T-helper 2 cell treated with Interferon-gamma antibody and Interleukin-4, amounts not matched to agents 100 ng/mL and 5 ng/mL, for 36 hours (primary cell): ENCODE measurements at regions not wholly inside any gene's neighbourhood (a gene's known extent, or its start where the extent isn't known, plus 50 kb on each side); places are given as distances from the start of the nearest gene placed in this dataset.

Source experiments
- intact Hi-C: fragments of 100-400 bp; cut with micrococcal nuclease; formaldehyde crosslinking; loops from one replicate; pipeline ENCODE4 v1.15.1; 2023

DNA sequence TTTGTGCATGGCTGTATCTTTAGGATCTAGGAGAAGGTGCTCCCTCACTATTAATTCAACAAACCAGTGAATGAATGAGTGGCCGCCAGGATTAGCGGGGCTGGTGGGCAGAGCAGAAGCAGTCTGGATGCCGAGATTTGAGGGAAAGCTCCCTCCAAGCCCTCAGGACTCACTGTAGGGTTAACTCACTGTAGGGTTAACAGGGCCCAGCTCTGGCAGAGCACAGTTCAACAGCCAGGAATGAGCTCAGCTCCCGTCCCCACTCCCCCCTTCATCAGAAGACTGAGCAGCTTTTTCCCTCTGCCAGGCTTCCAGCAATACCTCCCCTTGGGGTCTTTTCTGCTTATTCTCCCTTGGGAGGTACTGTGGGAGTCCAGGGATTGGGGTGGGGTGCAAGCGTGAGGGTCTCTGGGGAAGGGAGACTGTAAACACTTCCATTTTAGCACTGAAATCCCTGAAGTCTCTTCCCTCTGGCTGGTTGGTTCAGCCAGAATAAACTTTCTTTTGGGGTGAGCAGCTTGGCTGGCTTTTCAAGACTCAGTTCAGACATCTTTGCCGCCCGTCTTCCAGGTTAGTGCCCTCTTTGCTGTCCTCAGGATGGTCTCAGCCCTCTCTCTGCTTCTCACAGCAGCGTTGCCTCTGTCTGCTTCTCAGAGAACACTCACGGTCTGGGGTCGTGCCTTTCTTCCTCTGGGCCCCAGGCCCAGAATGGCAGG lies 53.7 kb upstream of the WSB1 start:
- intact Hi-C loops, result no loop called here

DNA sequence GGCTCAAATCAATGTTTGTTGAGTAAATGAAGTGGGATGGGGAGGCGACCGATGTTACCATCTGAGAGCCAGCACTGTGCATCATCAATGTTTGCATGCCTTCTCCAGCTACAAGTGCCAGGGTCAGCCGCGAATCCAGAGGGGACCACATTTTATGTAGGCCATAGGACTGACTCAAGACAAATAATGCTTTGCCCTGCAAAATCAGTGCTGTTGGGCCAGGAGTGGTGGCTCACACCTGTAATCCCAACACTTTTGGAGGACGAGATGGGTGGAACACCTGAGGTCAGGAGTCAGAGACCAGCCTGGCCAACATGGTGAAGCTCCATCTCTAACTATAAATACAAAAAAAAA lies 53.1 kb upstream of the WSB1 start:
- intact Hi-C loops, result no loop called here

DNA sequence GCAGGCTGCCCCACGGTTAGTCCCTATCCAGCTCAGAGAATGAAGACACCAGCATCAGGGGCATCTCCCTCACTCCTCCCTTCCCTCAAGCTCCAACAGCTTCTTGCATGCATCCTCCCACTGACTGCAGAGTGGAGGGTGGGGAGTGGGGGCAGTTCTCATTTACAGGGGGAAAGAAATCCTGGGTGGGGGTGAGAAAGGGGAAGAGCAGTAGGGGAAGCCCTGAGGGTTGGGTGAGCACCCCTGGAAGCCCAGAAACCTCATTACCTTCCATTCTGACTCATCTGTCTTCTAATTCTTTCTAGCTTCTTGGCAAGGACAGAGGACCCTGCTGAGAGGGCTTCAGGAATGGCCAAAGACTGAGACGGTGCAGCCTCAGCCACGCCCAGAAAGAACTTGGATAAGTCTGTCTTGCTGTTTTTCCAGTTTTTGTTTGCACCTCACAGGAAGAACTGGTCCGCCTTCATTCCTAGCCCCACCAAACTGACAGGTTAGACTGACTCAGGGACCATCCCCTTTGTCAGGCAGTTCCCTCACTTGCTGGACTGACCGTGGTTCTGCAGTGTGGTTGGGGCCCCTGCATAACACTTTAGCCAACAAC lies 52.5 kb upstream of the WSB1 start:
- intact Hi-C loops, result no loop called here

DNA sequence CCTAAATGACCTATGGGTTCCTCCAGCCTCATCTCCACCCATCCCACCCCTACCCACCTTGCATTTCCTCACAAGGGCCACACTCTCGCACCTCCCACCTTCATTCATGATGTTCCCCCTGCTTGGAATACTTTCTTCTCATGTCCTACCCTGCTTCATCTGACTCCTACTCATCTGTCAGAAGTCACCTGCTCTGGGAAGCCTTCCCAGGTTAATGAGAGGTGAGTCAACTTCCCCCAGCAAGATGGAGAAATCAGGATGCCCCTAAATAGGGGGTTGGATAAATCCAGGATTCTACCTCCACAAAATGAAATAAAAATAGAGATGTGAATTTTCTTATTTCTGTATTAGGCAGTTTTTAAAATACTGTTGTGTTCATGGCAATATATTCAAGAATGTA lies 51.0 kb upstream of the WSB1 start:
- intact Hi-C loops, result no loop called here

DNA sequence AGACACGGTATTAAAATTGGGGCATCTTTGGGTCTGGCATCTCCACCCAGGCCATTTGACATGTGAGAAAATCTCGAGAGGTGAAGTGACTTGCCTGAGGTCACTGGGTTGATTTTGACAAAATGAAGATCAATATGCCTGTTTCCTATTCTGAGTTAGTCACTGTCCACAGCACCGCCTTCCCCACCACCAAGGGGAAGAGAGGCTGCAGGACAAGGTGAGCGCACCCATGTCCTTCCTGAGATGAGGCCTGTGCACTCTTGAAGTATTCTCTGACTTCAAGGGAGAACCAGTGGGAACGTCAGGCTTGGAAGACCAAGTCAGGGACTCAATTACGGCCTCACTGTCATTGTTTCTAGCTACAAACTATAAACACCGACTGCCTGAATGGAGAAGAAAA lies 49.9 kb upstream of the WSB1 start:
- intact Hi-C loops, result loop anchor here (2.0 kb wide), 2 partner anchors 89 to 109 kb away; no protein-coding TSS in a partner anchor
